ENCODE measurements at regions not wholly inside any gene's neighbourhood (a gene's known extent, or its start where the extent isn't known, plus 50 kb on each side); places are given as distances from the start of the nearest gene placed in this dataset.

DNA sequence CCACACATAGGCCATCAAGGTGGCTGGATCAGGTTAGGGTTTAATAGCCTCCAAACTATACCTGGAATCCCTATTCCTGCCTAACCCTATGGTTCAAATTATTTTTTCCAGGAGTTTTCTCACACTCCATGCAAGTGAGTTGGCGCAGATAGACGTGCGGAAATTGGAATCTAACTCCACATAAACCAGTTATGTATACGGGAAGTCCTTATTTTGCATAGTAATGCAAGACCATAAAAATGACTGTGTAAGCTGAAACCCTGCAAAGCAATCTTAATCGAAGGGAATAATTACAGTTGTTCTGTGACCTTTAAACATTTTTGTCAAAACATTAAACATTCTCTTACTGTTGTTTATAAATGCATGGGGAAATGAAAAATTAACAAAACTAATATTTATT, 200.1 kb upstream of the SIX2 start:
- H3K9ac ChIP-seq (ENCODE audit: low read length) = no peak overlapping the region
- H3K36me3 ChIP-seq (ENCODE audit: control insufficient read depth, insufficient read depth, low read length, severe bottlenecking) = no peaks in the 10 kb centered on the region
- no peaks in the 10 kb centered on the region for H3K4me1 ChIP-seq (ENCODE audit: control insufficient read depth, insufficient read depth, low read length)
- no peaks in the 10 kb centered on the region for H3K27me3 ChIP-seq (replicated peaks; ENCODE audit: control insufficient read depth, insufficient read depth, low read length)
- H3K9me3 ChIP-seq (ENCODE audit: control insufficient read depth, low read length) = no peaks in the 10 kb centered on the region
- no peak for DNase-seq (ENCODE audit: low read depth)
- H3K4me3 ChIP-seq (ENCODE audit: low read length) = no peak overlapping the region

DNA sequence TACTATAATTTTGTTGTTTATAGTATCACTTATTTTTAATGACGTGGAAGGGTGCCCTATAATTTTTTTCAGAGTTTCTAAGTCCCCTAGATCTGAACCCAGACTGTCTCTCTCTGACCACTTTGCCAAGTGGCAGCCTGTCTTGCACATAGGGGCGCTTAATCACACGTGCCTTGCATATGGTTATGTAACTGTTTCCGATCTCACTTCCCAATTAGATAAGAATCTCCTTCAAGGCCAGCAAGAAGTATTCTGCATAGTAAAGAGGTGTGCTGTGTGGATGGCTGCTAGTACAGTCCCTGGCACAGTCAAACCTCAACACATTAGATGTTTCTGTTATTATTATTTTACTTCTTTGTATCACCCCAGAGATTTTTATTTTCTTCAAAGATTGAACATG, 197.8 kb upstream of the SIX2 start:
- Histone ChIP-seq H3K9me3 (ENCODE audit: control insufficient read depth, low read length) (no peaks in the 10 kb centered on the region), H3K4me3 (ENCODE audit: low read length) (no peak overlapping the region), H3K4me1 (ENCODE audit: control insufficient read depth, insufficient read depth, low read length) (no peaks in the 10 kb centered on the region), H3K9ac (ENCODE audit: low read length) (no peak overlapping the region), H3K36me3 (ENCODE audit: control insufficient read depth, insufficient read depth, low read length, severe bottlenecking) (no peaks in the 10 kb centered on the region), H3K27me3 (replicated peaks; ENCODE audit: control insufficient read depth, insufficient read depth, low read length) (no peaks in the 10 kb centered on the region)
- no peak for DNase-seq (ENCODE audit: low read depth)

DNA sequence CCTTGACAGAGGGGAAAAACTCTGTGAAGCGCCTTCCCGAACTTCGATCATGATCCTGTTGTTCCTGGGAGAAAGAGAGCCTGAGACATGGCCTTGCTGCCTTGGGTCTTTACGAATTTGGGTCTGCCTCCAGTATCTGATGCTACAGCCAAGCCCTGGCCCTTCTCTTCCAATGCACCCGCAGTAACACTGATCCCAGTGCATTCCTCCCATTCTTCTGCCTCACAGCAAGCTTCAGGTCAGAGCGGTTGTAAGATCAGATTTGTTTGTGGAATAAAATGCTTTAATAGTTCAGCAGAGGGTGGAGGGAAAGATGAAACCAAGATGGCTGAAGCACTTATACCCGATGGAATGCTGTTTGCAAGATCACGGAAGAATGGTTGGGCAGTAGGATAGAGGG, 196.7 kb upstream of the SIX2 start:
- Histone ChIP-seq H3K9ac (ENCODE audit: low read length) (no peak overlapping the region), H3K9me3 (ENCODE audit: control insufficient read depth, low read length) (no peaks in the 10 kb centered on the region), H3K4me1 (ENCODE audit: control insufficient read depth, insufficient read depth, low read length) (no peaks in the 10 kb centered on the region), H3K4me3 (ENCODE audit: low read length) (no peak overlapping the region), H3K36me3 (ENCODE audit: control insufficient read depth, insufficient read depth, low read length, severe bottlenecking) (no peaks in the 10 kb centered on the region), H3K27me3 (replicated peaks; ENCODE audit: control insufficient read depth, insufficient read depth, low read length) (no peaks in the 10 kb centered on the region)
- no peak for DNase-seq (ENCODE audit: low read depth)

DNA sequence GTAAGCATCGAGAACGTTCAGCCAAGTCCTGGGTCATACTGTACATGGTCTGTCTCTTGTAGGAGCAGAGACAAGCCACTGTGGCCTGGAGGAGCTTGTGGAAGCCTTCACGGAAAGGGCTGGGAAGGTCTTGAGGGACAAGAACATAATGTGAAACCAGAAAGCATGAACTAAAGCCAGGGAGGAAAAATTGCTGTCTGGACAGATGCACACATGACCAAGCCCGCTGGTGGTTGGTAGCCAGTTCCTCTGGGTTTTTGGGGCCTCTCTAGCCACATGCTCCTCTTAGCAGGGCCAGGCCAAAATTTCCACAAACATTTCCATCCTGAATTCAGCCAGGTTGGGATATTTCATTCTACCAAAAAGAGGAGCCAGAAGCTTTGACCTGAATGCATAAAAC, 196.2 kb upstream of the SIX2 start:
- Histone ChIP-seq H3K4me3 (ENCODE audit: low read length) (no peak overlapping the region), H3K27me3 (replicated peaks; ENCODE audit: control insufficient read depth, insufficient read depth, low read length) (no peaks in the 10 kb centered on the region), H3K36me3 (ENCODE audit: control insufficient read depth, insufficient read depth, low read length, severe bottlenecking) (no peaks in the 10 kb centered on the region), H3K9me3 (ENCODE audit: control insufficient read depth, low read length) (no peaks in the 10 kb centered on the region), H3K4me1 (ENCODE audit: control insufficient read depth, insufficient read depth, low read length) (no peaks in the 10 kb centered on the region), H3K9ac (ENCODE audit: low read length) (no peak overlapping the region)
- no peak for DNase-seq (ENCODE audit: low read depth)

DNA sequence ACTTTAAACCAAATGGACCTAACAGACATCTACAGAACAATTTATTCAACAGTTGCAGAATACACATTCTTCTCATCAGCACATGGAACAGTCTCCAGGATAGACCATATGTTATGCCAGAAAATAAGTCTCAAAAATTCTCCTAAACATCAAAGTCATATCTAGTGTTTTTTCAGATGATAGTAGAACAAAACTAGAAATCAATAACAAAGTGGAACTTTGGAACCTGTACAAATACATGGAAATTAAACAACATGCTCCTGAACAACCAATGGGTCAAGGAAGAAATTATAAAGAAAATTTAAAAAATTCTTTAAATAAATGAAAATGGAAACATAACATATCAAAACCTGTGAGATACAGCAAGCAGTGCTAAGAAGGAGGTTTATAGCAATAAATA, 194.1 kb upstream of the SIX2 start:
- no peak for DNase-seq (ENCODE audit: low read depth)
- Histone ChIP-seq H3K4me1 (ENCODE audit: control insufficient read depth, insufficient read depth, low read length) (peaks cover 3% of the 10 kb centered on the region), H3K36me3 (ENCODE audit: control insufficient read depth, insufficient read depth, low read length, severe bottlenecking) (no peaks in the 10 kb centered on the region), H3K9ac (ENCODE audit: low read length) (no peak overlapping the region), H3K27me3 (replicated peaks; ENCODE audit: control insufficient read depth, insufficient read depth, low read length) (no peaks in the 10 kb centered on the region), H3K4me3 (ENCODE audit: low read length) (no peak overlapping the region), H3K9me3 (ENCODE audit: control insufficient read depth, low read length) (no peaks in the 10 kb centered on the region)

DNA sequence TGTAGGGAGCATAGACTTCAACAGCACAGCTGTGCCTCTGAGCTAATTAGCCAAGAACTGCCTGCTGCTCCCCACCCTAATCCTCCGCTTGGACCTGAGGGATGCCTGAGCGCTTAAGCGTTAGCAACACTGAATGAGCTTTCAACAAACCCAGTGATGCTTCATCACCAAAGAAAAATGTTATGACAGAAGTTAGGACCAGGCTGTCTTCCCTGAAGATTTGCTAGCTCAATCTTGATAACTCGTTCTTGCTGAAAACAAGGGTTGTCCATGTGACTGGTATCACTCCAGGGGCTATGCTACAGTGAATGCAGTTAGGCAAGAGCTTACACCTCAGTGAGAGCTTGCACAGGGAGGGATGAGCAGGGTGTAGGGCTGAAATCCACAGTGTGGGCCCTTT, 190.7 kb upstream of the SIX2 start:
- H3K4me3 ChIP-seq (ENCODE audit: low read length) = no peak overlapping the region
- peaks cover 4% of the 10 kb centered on the region for H3K9me3 ChIP-seq (ENCODE audit: control insufficient read depth, low read length)
- H3K4me1 ChIP-seq (ENCODE audit: control insufficient read depth, insufficient read depth, low read length) = peaks cover 3% of the 10 kb centered on the region
- H3K27me3 ChIP-seq (replicated peaks; ENCODE audit: control insufficient read depth, insufficient read depth, low read length) = no peaks in the 10 kb centered on the region
- H3K9ac ChIP-seq (ENCODE audit: low read length) = no peak overlapping the region
- DNase-seq (ENCODE audit: low read depth) = peak; percentile 38
- no peaks in the 10 kb centered on the region for H3K36me3 ChIP-seq (ENCODE audit: control insufficient read depth, insufficient read depth, low read length, severe bottlenecking)

DNA sequence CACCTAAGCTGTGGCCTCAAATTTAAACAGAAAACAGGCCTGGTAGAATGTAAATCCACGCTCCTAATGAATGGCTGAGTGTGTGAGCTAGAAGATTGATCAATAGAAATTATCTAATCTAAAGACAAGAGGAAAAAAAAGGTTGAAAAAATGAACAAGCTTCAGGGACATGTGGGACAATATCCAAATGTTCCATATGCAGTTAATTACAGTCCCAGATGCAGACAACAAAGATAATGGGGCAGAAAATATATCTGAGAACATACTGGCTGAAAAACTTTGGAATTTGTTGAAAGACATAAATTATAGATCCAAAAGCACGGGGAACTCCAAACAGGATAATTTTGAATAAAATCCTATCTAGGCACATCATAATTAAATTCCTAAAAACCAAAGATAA, 186.7 kb upstream of the SIX2 start:
- Histone ChIP-seq H3K27me3 (replicated peaks; ENCODE audit: control insufficient read depth, insufficient read depth, low read length) (no peaks in the 10 kb centered on the region), H3K9ac (ENCODE audit: low read length) (no peak overlapping the region), H3K9me3 (ENCODE audit: control insufficient read depth, low read length) (peaks cover 4% of the 10 kb centered on the region)

DNA sequence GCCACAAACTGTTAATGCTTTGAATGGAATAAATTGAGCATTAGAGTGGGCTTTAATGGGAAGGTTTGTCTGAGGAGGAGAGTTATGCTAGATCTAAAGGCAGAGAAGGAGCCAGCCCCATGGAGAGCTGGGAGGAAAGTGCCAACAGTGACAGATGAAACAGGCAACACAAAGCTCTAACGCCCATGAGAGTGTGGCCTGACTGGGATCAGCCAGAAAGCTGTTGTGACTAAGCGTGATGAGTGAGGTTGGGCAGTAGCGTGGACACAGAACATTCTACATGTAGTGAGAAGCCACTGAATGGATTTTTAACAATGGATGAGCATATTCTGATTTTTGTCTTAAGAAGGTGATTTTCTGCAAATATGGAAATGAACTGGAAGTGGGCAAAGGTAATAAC, 185.3 kb upstream of the SIX2 start:
- H3K9ac ChIP-seq (ENCODE audit: low read length) = no peak overlapping the region
- H3K4me1 ChIP-seq (ENCODE audit: control insufficient read depth, insufficient read depth, low read length) = peaks cover 32% of the 10 kb centered on the region
- no peak for DNase-seq (ENCODE audit: low read depth)
- H3K9me3 ChIP-seq (ENCODE audit: control insufficient read depth, low read length) = peaks cover 4% of the 10 kb centered on the region
- no peaks in the 10 kb centered on the region for H3K27me3 ChIP-seq (replicated peaks; ENCODE audit: control insufficient read depth, insufficient read depth, low read length)
- no peaks in the 10 kb centered on the region for H3K36me3 ChIP-seq (ENCODE audit: control insufficient read depth, insufficient read depth, low read length, severe bottlenecking)
- H3K4me3 ChIP-seq (ENCODE audit: low read length) = no peak overlapping the region

More for the DNA sequence above, 186.7 kb upstream of the SIX2 start:
- H3K4me3 ChIP-seq (ENCODE audit: low read length) = no peak overlapping the region
- H3K36me3 ChIP-seq (ENCODE audit: control insufficient read depth, insufficient read depth, low read length, severe bottlenecking) = no peaks in the 10 kb centered on the region
- peaks cover 25% of the 10 kb centered on the region for H3K4me1 ChIP-seq (ENCODE audit: control insufficient read depth, insufficient read depth, low read length)
- DNase-seq (ENCODE audit: low read depth) = no peak

DNA sequence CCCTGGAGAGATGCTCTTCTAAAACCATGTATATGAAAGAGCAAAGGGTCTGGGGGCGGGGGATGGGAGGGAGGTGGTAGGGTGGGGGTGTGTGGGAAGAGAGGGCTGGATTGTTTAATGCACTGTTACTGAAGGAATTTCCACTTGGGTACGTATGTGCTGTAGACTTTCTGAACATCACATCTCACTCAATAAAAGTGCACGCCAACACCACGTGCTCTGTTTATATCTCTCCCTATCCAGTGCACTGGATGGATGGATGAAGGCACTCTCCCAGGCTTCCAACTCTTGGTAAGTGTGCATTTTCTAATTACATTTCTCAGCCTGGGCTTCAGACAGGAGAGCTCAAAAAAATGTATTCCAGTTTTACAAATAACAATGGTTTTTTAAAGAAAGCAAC, 184.3 kb upstream of the SIX2 start:
- peaks cover 32% of the 10 kb centered on the region for H3K4me1 ChIP-seq (ENCODE audit: control insufficient read depth, insufficient read depth, low read length)
- H3K36me3 ChIP-seq (ENCODE audit: control insufficient read depth, insufficient read depth, low read length, severe bottlenecking) = no peaks in the 10 kb centered on the region
- no peak overlapping the region for H3K4me3 ChIP-seq (ENCODE audit: low read length)

DNA sequence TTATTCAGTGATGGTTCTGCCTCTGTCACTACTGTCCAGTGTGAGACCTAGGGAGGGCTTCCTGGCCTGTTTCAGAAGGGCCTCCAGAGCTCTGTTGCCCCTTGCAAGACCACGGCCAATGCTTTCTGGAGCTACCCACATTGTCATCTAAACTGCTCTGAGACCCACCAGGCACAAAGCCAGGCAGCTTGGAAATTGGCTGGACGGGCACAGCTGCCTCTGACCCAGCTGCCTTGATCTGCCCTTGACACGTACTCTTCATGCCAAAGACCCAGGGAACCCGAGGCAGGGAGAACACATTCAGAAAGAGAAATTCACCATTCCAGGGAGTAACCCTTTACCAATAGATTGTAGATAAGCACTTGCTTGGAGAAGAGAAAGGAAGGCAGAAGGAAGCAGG, 183.7 kb upstream of the SIX2 start:
- DNase-seq (ENCODE audit: low read depth) = no peak
- Histone ChIP-seq H3K9me3 (ENCODE audit: control insufficient read depth, low read length) (peaks cover under 1% of the 10 kb centered on the region), H3K27me3 (replicated peaks; ENCODE audit: control insufficient read depth, insufficient read depth, low read length) (no peaks in the 10 kb centered on the region), H3K4me1 (ENCODE audit: control insufficient read depth, insufficient read depth, low read length) (peaks cover 32% of the 10 kb centered on the region), H3K36me3 (ENCODE audit: control insufficient read depth, insufficient read depth, low read length, severe bottlenecking) (no peaks in the 10 kb centered on the region), H3K9ac (ENCODE audit: low read length) (no peak overlapping the region), H3K4me3 (ENCODE audit: low read length) (no peak overlapping the region)

More for the DNA sequence above, 184.3 kb upstream of the SIX2 start:
- H3K9ac ChIP-seq (ENCODE audit: low read length) = no peak overlapping the region
- no peaks in the 10 kb centered on the region for H3K27me3 ChIP-seq (replicated peaks; ENCODE audit: control insufficient read depth, insufficient read depth, low read length)
- H3K9me3 ChIP-seq (ENCODE audit: control insufficient read depth, low read length) = peaks cover 4% of the 10 kb centered on the region
- no peak for DNase-seq (ENCODE audit: low read depth)

DNA sequence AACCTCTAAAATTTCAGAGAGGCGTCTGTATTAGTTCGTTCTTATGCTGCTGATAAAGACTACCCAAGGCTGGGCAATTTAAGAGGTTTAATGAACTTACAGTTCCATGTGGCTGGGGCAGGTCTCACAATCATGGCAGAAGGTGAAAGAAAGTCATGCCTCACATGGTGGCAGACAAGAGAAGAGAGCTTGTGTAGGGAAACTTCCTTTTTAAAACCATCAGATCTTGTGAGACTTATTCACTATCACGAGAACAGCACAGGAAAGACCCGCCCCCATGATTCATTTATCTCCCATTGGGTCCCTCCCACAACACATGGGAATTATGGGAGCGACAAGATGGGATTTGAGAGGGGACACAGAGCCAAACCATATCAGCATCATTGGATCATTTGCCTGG, 183.2 kb upstream of the SIX2 start:
- peak overlapping the region; percentile 61 for H3K9ac ChIP-seq (ENCODE audit: low read length)
- no peaks in the 10 kb centered on the region for H3K27me3 ChIP-seq (replicated peaks; ENCODE audit: control insufficient read depth, insufficient read depth, low read length)
- H3K4me3 ChIP-seq (ENCODE audit: low read length) = peak overlapping the region; percentile 9
- no peaks in the 10 kb centered on the region for H3K36me3 ChIP-seq (ENCODE audit: control insufficient read depth, insufficient read depth, low read length, severe bottlenecking)
- H3K9me3 ChIP-seq (ENCODE audit: control insufficient read depth, low read length) = no peaks in the 10 kb centered on the region
- DNase-seq (ENCODE audit: low read depth) = no peak
- H3K4me1 ChIP-seq (ENCODE audit: control insufficient read depth, insufficient read depth, low read length) = peaks cover 32% of the 10 kb centered on the region

DNA sequence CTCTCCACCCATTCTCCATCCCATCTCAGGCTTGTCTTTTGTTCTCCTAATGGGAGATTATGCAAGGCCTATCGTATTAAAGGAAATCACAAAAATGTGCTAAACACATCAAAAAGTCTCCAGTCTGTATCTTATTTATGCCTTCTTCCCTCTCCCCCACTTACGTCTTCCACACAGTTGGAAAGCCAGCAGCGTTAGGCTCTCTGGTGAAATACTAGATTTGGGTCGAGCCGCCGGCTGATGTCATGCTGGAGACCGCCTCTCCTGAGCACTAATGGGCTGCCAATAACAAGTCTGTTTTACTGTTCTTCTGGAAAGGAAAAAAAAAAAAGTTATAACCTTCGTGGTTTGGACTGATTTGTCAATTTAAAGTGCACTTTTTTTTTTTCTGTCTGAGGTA, 182.7 kb upstream of the SIX2 start:
- no peak for DNase-seq (ENCODE audit: low read depth)
- peaks cover 32% of the 10 kb centered on the region for H3K4me1 ChIP-seq (ENCODE audit: control insufficient read depth, insufficient read depth, low read length)
- H3K4me3 ChIP-seq (ENCODE audit: low read length) = peak overlapping the region; percentile 55

More for the DNA sequence above, 182.7 kb upstream of the SIX2 start:
- Histone ChIP-seq H3K36me3 (ENCODE audit: control insufficient read depth, insufficient read depth, low read length, severe bottlenecking) (no peaks in the 10 kb centered on the region), H3K9me3 (ENCODE audit: control insufficient read depth, low read length) (no peaks in the 10 kb centered on the region), H3K27me3 (replicated peaks; ENCODE audit: control insufficient read depth, insufficient read depth, low read length) (no peaks in the 10 kb centered on the region), H3K9ac (ENCODE audit: low read length) (peak overlapping the region; percentile 61)
